Loucy (cell line): ENCODE measurements at regions not wholly inside any gene's neighbourhood (a gene's known extent, or its start where the extent isn't known, plus 50 kb on each side); places are given as distances from the start of the nearest gene placed in this dataset.

Source experiments
- H2AFZ ChIP-seq: fragments of 200-600 bp; sonication (generic); 2 replicates; pipeline ENCODE4 v1.6.0; 2016; ENCODE audit warnings: antibody characterized with exemption, mild to moderate bottlenecking, low read length, moderate library complexity
- H3F3A ChIP-seq: fragments of 200-600 bp; 2 replicates; pipeline ENCODE4 v1.6.0; 2016; ENCODE audit warnings: antibody characterized with exemption, low read depth, mild to moderate bottlenecking
- H3K27me3 ChIP-seq: fragments of 200-600 bp; sonication (generic); 2 replicates; pipeline ENCODE4 v1.6.1; 2014; ENCODE audit warnings: low read length, mild to moderate bottlenecking; ENCODE audit not compliant: insufficient read depth, poor library complexity, severe bottlenecking
- H3K36me3 ChIP-seq: fragments of 200-600 bp; sonication (generic); 2 replicates; pipeline ENCODE4 v1.6.1; 2016; ENCODE audit warnings: low read length; ENCODE audit not compliant: insufficient read depth
- H3K4me1 ChIP-seq: fragments of 200-600 bp; sonication (generic); 2 replicates; pipeline ENCODE4 v1.5.1; 2014; ENCODE audit warnings: low read length, mild to moderate bottlenecking; ENCODE audit not compliant: insufficient read depth, poor library complexity, severe bottlenecking
- H3K4me2 ChIP-seq: fragments of 200-600 bp; sonication (generic); 2 replicates; pipeline ENCODE4 v1.6.0; 2014; ENCODE audit warnings: antibody characterized with exemption, low read length, low read depth, mild to moderate bottlenecking; ENCODE audit not compliant: poor library complexity, severe bottlenecking
- H3K4me3 ChIP-seq: fragments of 200-600 bp; sonication (generic); 2 replicates; pipeline ENCODE4 v1.5.1; 2014; ENCODE audit warnings: low read length, mild to moderate bottlenecking, mixed read lengths; ENCODE audit not compliant: poor library complexity, severe bottlenecking
- H3K79me2 ChIP-seq: fragments of 200-600 bp; sonication (generic); 2 replicates; pipeline ENCODE4 v1.6.1; 2014; ENCODE audit warnings: low read length; ENCODE audit not compliant: insufficient read depth
- H3K9ac ChIP-seq: fragments of 200-600 bp; sonication (generic); 2 replicates; pipeline ENCODE4 v1.6.0; 2014; ENCODE audit warnings: mild to moderate bottlenecking, low read depth, low read length, moderate library complexity; ENCODE audit not compliant: poor library complexity, severe bottlenecking
- H3K9me2 ChIP-seq: fragments of 200-600 bp; sonication (generic); replicated peaks from 2 replicates; pipeline ENCODE4 v1.6.1; 2016; ENCODE audit warnings: low read depth, low read length, mixed read lengths
- H3K9me3 ChIP-seq: fragments of 200-600 bp; sonication (generic); 2 replicates; pipeline ENCODE4 v1.6.1; 2014; ENCODE audit warnings: mild to moderate bottlenecking, antibody characterized with exemption, low read length, low read depth; ENCODE audit not compliant: insufficient read depth
- H4K20me1 ChIP-seq: fragments of 200-600 bp; sonication (generic); 2 replicates; pipeline ENCODE4 v1.6.0; 2014; ENCODE audit warnings: antibody characterized with exemption, low read length, mild to moderate bottlenecking; ENCODE audit not compliant: insufficient read depth, poor library complexity, severe bottlenecking
- CTCF ChIP-seq: fragments of 200-600 bp; sonication (generic); conservative IDR thresholded peaks from 2 replicates; pipeline ENCODE4 v1.5.1; 2014; ENCODE audit warnings: mild to moderate bottlenecking, antibody characterized with exemption, low read length
- EZH2phosphoT487 ChIP-seq: fragments of 200-600 bp; IDR thresholded peaks from 2 replicates; pipeline ENCODE4 v1.6.1; 2018; ENCODE audit warnings: antibody characterized with exemption, mild to moderate bottlenecking, moderate library complexity, borderline replicate concordance

GRCh38 chr5:64015824-64016223 lies 53.6 kb upstream of the HTR1A start:
- Histone ChIP-seq H3K79me2 (no peaks in the 10 kb centered on the region), H3K27me3 (no peaks in the 10 kb centered on the region), H3K36me3 (no peaks in the 10 kb centered on the region), H3K4me1 (no peaks in the 10 kb centered on the region), H3F3A (no peaks in the 10 kb centered on the region), H3K4me3 (no peak overlapping the region), H2AFZ (no peak overlapping the region), H3K4me2 (no peak overlapping the region), H3K9me2 (no peaks in the 10 kb centered on the region), H3K9ac (no peak overlapping the region), H4K20me1 (no peaks in the 10 kb centered on the region), H3K9me3 (no peaks in the 10 kb centered on the region)
- no peak for TF ChIP-seq CTCF
- no peak for TF ChIP-seq EZH2phosphoT487
